Tibial nerve (tissue), 4 donors: ENCODE measurements at regions not wholly inside any gene's neighbourhood (a gene's known extent, or its start where the extent isn't known, plus 50 kb on each side); places are given as distances from the start of the nearest gene placed in this dataset.

Experiments
- EP300 ChIP-seq, 2 donors: sonication (generic); formaldehyde crosslinking; IDR thresholded peaks; one replicate each; pipeline ENCODE4 v1.6.1; 2017; ENCODE audit warnings: antibody characterized with exemption in 2 of 2, mild to moderate bottlenecking in 1 of 2
- POLR2A ChIP-seq, 2 donors: fragments of 450-650 bp; IDR thresholded peaks; one replicate each; pipeline ENCODE4 v1.6.1; 2017; ENCODE audit warnings: antibody characterized with exemption in 2 of 2, mild to moderate bottlenecking in 2 of 2, moderate library complexity in 2 of 2
- TF ChIP-seq, protein P1 (sequence below), 5 experiments: fragments of 200-600 bp in 3 of 5; fragments of 450-650 bp in 2 of 5; sonication (generic) in 3 of 5; IDR thresholded peaks; one replicate each; pipeline ENCODE4 v1.5.1; 2016 to 2019; ENCODE audit warnings: antibody characterized with exemption in 5 of 5, mild to moderate bottlenecking in 3 of 5, moderate library complexity in 2 of 5

DNA sequence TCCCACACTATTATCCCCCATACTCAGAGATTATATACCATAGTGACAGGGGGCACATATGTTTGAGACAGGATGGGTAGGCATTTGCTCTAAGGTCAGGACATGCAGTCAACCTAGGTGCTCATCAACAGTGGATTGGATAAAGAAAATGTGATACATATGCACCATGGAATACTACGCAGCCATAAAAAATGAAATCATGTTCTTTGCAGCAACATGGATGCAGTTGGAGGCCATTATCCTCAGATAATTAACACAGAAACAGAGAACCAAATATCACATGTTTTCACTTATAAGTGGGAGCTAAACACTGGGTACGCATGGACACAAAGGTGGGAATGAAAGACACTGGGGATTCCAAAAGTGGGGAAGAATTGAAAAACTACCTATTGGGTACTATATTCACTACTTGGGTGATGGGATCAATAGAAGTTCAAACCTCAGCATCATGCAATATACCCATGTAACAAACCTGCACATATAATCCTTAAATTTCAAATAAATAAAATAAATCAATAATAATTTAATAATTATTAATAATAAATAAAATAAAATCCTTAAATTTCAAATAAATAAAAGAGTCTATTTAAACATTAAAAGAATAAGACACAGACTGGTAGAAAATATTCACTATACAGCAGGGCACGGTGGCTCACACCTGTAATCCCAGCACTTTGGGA, 160.1 kb upstream of the CNOT2 start:
- TF ChIP-seq, protein P1, sequence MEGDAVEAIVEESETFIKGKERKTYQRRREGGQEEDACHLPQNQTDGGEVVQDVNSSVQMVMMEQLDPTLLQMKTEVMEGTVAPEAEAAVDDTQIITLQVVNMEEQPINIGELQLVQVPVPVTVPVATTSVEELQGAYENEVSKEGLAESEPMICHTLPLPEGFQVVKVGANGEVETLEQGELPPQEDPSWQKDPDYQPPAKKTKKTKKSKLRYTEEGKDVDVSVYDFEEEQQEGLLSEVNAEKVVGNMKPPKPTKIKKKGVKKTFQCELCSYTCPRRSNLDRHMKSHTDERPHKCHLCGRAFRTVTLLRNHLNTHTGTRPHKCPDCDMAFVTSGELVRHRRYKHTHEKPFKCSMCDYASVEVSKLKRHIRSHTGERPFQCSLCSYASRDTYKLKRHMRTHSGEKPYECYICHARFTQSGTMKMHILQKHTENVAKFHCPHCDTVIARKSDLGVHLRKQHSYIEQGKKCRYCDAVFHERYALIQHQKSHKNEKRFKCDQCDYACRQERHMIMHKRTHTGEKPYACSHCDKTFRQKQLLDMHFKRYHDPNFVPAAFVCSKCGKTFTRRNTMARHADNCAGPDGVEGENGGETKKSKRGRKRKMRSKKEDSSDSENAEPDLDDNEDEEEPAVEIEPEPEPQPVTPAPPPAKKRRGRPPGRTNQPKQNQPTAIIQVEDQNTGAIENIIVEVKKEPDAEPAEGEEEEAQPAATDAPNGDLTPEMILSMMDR (IDR thresholded peaks at IDR 0.05), result no peak
- no peak for TF ChIP-seq POLR2A (IDR thresholded peaks at IDR 0.05)
- no peak for TF ChIP-seq EP300 (IDR thresholded peaks at IDR 0.05)
